ENCODE measurements at regions not wholly inside any gene's neighbourhood (a gene's known extent, or its start where the extent isn't known, plus 50 kb on each side); places are given as distances from the start of the nearest gene placed in this dataset.
"Not testable (repeated sequence)": the region's sequence is repeated elsewhere in the genome, so short reads cannot be mapped to it uniquely, and the experiment has no call there.

DNA sequence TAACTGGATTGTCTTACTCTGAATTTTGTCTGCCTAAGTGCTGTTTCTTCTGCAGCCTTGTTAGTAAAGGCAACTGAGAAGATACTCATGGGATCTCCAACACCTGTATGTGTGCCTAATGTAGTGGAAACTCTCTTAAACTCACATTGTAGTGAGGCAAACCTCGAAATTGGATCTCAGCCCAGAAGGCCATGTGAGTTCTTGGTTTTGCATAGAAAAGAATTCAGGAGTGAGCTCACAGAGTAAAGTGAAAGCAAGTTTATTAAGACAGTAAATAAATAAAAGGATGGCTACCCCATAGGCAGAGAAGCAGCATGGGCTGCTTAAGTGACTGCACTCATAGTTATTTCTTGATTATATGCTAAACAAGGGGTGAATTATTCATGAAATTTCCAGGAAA lies 1344.7 kb downstream of the NCAM2 start:
- DNase-seq (ENCODE audit: low spot score) (no peak), ATAC-seq (no peak)
- intact Hi-C loops (cut with DNase I) = no loop called here

DNA sequence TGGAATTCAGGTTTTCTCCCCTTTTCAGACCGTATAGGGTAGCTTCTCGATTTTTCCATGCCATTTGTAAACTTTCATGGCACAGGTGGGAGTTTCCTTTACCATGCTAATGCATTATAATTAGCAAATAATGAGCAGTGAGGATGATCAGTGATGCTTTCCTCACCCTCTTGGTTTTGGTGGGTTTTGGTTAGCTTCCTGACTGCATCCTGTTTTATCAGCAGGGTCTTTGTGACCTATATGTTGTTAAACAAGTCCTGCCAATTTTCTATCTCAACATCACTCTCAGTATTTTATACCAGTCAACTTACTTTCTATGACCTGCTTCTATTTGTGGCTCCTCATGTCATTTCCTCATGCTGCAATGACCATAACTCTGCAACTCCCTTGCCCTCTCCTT lies 1345.1 kb downstream of the NCAM2 start:
- no peak for ATAC-seq
- intact Hi-C loops (cut with DNase I) = no loop called here
- no peak for DNase-seq (ENCODE audit: low spot score)

DNA sequence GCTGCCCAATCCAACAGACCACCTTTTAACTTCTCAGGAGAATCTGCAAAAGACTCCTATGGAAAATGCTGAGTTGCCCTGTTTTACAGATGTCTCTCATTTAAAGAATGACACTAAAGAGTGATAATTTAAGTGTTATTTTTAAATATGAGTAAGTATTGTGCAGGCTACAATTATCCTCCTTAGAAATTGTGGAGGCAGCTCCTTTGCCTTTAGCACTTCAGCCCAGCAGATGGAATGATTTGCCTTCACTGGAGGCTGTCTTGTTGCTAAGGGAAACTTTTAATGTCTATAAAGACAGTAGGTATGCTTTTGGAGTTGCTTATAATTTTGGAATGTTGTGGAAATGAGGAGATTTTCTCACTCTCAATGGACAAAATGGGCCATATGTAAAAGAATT lies 1345.5 kb downstream of the NCAM2 start:
- DNase-seq (ENCODE audit: low spot score) = no peak
- ATAC-seq = no peak
- intact Hi-C loops (cut with DNase I) = no loop called here

DNA sequence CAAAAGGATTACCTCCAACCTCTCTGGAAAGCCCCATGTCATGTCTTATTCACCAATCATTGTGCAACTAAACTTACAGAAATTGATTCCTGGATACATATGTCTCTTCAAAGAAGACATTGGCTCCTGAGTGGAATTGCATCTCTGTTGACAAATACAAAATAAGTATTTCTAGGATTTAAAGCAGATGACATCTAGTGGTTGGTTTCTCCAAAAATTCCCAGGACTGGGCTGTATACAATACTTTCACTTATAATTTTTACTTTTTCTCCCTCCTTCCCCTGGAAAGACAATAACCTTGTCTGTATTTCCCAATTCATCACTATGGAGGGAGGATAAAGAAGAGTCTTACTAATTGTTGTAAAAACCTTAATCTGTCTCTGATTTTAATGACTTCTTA lies 1347.4 kb downstream of the NCAM2 start:
- ATAC-seq = no peak
- DNase-seq (ENCODE audit: low spot score) = no peak
- intact Hi-C loops (cut with DNase I) = no loop called here

DNA sequence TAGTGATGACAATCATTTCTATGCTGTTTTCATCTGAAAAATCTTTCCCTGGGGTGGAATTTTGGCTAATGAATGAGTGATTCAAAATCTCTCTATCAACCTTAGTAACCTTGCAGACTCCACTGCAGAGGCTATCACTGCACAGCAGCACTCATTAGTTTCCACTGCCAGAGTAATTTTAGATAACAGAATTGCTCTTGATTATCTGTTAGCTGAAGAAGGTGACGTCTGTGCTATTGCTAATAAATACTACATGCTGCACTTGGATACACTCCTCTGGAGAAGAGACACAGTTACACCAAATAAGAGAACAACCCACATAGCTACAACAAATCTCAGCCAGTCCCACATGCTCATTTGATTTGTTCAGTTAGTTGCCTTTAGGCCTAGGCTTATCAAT lies 1348.4 kb downstream of the NCAM2 start:
- ATAC-seq (no peak), DNase-seq (ENCODE audit: low spot score) (no peak)
- intact Hi-C loops (cut with DNase I) = no loop called here

DNA sequence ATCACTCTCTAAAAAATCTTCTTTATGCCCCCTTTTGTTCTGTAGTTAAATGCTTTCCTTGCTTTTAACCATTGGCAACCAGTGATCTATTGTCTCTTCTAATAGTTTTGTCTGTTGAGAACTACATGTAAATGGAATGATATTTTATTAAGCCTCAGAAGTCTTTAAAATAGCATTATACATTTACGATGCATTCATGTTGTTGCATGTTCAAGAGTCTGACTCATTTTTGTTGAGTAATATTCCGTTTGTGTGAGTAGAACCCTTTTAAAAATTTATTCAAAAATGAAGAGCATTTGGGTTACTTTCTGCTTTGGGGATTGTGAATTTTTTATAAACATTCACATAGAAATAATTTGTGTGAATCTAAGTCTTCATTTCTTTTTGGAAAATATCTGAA lies 1352.9 kb downstream of the NCAM2 start:
- ATAC-seq (no peak), DNase-seq (ENCODE audit: low spot score) (no peak)
- intact Hi-C loops (cut with DNase I) = no loop called here

DNA sequence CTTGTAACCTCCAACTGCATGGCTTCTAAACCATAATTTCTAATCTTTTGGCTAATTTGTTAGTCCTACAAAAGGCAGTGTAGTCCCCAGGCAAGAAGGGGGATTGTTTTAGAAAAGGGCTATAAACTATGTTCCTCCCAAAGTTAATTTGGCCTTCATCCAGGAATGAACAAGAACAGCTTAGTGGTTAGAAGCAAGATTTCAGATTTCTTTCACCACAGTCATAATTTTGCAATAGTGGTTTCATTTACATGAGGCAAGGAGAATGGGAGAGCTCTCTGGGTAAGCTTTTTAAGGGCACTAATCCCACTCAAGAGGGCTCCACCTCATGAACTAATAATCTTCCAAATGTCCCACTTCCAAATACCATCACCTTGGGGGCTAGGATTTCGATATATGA lies 1353.9 kb downstream of the NCAM2 start:
- DNase-seq (ENCODE audit: low spot score) = no peak
- intact Hi-C loops (cut with DNase I) = no loop called here
- no peak for ATAC-seq

DNA sequence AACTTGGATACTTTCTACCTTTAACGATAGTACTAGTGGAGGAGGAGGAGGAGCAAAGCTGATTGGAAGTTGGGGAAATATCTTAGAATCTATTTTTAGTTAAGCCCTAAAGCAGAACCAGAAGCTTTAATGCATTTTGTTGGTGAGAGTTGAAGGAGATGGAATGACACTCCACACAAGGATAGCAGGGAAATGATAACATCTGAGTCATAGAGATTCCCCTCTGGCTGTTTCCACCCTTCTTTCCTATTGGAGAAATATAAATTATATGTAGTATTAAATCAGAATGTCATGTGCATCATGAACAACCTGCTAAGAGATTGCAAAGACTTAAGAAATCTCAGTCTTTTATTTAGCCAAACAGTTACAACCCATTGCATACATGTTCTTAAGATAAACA lies 1357.7 kb downstream of the NCAM2 start:
- intact Hi-C loops (cut with DNase I) = no loop called here
- DNase-seq (ENCODE audit: low spot score) = no peak
- ATAC-seq = no peak

DNA sequence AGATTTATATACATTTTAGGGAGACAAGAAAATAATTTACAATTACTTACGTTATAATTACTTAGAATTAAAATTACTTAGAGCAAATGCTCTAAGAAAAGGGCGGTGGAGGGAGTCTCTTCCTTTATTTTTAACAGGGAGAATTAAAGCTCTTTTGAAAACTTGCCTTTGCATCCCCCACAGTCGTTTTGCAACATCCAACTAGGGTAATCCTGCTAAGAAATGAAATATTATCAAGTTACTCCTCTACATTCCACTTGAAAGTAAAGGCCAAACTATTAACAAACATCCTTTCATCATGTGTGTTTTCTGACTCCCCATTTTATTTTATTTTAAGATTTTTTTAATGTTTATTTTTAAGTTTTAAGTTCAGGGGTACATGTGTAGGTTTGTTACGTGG lies 1358.5 kb downstream of the NCAM2 start:
- ATAC-seq (no peak), DNase-seq (ENCODE audit: low spot score) (no peak)
- intact Hi-C loops (cut with DNase I) = no loop called here

DNA sequence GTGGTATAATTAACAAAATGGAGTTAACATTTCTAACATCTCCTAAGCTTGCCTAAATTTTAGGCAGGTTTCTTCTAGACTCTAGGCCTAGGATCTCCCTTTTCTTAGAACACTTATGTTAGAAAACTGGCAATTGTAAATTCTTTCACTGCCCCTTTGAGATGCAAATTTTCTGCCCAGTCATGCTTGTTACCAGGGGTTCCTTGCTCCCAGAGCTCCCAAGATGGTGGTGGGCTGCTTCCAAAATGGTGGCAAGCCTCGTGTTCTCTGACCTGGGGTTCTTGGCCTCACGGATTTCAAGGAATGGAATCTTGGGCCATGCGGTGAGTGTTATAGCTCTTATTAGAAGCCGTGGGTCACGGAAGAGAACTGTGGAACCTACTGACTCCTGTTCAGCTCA lies 1361.4 kb downstream of the NCAM2 start:
- intact Hi-C loops (cut with DNase I); ATAC-seq: not testable (repeated sequence)

DNA sequence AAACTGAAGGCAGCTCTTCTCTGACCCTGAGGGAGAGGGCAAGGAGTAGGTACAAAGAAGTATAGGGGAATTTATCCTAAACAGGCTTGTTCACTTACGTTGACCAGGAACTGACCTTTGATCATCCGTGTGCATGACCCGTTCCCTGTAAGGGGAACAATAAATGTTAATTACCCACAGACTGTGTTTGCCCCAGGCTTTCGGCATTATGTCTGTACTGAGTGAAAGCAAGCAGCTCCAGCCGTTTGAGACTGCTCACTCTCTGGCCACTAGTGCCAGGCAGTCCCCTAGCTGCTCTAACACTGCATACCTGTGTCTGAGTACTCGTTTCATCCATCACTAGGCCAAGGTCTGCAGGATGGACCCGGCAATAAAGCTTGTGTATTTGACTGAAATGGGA lies 1365.3 kb downstream of the NCAM2 start:
- ATAC-seq (no peak), DNase-seq (ENCODE audit: low spot score) (no peak)
- intact Hi-C loops (cut with DNase I) = no loop called here

More for the DNA sequence above, 1361.4 kb downstream of the NCAM2 start:
- not testable (repeated sequence) for DNase-seq (ENCODE audit: low spot score)

DNA sequence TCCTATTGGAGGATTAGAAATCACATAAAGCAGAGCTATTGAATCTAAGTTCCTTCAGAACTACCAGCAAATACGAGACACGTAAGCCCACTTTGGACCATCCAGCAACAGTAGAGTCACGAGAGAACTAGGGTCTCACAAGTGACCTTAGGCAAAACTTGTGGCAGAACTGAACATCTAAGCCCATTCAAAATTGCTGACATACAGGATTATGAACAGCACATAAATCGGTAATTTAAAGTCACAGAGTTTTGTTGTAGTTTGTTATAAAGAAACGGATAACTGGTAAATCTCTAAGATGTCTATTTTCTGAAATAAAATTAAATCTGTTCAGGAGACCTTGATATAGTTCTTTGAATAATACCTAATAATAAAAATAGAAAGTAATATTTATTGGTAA lies 1366.0 kb downstream of the NCAM2 start:
- DNase-seq (ENCODE audit: low spot score) = no peak
- ATAC-seq = no peak
- intact Hi-C loops (cut with DNase I) = no loop called here

DNA sequence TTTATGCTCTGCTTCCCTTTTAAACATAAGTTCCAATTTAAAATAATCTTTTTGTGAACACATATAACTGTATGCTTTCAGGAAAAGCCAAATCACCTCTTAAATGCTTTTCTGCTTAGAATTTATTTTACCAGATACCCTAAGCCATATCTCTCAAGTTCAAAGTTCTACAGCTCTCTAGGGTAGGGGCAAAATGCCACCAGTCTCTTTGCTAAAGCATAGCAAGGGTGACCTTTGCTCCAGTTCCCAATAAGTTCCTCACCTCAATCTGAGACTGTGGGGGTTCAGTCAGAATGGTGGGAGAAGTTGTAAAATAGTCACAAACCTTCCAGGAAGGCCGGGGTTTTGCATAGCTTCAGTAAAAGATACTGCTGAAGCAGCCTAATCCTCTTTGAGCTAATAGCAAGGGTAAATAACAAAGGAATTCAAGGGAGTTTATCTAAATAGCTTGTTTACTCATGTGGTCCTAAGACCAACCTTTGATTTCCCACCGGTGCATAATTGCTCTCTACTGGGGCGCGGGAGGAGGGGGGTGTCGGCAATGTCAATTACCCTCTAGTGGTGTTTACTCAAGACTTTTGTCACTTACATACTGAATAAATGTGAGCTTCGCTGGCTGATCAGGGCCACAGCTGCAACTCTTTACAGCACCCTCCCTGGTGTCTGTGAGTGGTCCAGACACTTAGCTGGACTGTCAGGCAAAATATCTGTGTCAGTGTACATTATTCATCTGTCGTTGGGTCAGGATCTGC lies 1376.2 kb downstream of the NCAM2 start:
- DNase-seq (ENCODE audit: low spot score) = no peak
- intact Hi-C loops (cut with DNase I) = no loop called here
- ATAC-seq = no peak

DNA sequence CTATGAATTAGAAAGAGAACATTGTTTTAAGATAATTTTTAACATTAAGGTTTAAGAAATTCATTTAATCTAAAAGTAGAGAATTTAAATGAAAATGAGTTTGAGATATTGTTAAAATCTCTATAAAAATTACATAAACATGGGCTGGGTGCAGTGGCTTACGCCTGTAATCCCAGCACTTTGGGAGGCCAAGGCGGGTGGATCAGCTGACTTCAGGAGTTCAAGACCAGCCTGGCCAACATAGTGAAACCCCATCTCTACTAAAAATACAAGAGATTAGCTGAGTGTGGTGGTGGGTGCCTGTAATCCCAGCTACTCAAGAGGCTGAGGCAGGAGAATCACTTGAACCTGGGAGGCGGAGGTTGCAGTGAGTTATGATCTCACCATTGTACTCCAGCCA lies 1379.6 kb downstream of the NCAM2 start:
- intact Hi-C loops (cut with DNase I); DNase-seq (ENCODE audit: low spot score); ATAC-seq: not testable (repeated sequence)

DNA sequence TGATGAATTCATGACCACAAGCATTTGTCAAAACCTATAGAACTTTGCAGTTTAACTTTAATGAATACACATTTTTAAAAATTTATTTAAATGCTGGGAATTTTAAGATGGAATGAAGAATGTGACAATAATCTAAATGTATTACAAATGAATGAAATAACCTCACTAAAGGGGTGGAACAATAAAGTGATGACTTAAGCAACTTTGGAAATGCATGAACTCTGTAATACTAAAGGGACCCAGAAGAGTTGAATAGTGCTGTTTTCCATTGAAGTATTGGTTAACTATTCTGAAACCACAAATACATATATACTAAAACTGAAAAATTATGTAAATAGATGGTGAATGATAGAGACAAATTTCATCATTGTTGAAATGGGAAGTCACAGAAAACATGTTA lies 1395.1 kb downstream of the NCAM2 start:
- intact Hi-C loops (cut with DNase I) = no loop called here
- DNase-seq (ENCODE audit: low spot score) (no peak), ATAC-seq (no peak)

DNA sequence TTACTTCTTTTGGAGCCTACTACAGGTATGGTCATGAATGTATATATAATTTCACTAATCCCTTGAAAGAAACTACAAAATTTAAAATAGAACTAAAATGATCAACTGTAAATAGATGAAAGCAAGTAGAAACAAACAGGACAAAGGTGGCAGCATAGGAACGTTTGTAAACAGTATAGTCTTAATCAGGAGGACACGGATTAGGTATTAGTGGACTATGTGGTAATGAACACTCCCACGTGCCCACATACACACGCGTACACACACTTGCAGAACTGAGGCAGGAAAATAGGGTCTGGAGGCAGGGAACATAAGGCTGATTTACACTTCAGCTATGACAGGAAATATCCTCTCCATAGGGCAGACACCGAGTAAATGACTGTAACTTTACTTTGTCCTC lies 1397.8 kb downstream of the NCAM2 start:
- no peak for DNase-seq (ENCODE audit: low spot score)
- ATAC-seq = no peak
- intact Hi-C loops (cut with DNase I) = no loop called here

DNA sequence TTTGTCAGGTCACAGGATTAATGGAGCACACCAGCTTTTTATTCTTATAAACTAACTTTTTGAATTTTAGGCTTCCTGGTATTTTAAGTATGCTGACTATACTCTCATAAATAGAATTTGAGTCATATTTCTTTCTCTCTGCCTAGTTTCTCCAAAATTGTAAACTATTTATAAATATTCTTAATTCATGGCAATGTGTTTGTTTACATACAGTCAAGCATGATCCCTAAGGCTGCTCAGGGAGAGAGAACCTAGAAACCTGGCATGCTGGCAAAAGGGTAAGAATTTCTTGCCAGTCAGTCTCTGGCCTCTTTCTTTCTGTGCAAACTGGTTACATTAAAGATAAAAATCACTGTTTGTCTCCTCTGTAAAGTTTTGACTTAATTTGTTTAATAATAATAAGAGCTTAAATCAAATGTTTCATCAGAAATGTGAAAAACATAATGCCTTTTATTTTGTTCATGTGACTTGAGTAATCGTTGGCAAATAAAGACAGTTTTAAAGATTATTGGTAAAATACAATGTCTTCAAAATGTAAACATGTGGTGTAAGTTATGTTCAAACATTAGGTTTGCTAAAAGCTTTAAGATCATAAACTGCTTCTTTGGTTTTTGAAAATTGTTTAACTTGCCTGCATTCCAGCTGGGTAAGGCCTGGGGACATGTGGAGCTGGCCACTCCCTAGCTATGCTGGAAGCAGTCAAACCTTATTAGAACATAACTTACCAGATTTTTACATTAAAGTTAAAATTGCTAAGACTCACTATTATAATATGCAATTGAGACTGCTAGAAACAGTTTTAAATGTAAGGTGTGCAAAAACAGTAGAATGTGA lies 1401.7 kb downstream of the NCAM2 start:
- intact Hi-C loops (cut with DNase I) = no loop called here
- ATAC-seq = no peak
- DNase-seq (ENCODE audit: low spot score) = no peak

DNA sequence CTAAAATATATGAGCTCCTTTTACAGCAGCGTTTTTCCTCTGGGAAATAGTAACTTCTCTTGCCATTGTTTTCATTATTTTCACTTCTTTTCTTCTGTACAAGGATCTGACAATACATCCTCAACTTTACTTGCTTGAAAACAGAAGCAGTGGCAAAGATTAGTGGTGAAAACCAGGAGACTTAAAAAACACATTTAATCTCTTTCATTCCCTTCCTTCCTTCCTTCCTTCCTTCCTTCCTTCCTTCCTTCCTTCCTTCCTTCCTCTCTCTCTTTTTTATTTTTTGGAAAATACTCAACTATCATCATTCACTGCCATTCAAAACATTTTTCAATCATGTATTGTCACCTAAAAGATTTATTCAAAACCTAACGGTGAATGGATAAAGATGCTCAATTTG lies 1411.4 kb downstream of the NCAM2 start:
- ATAC-seq = no peak
- DNase-seq (ENCODE audit: low spot score) = no peak
- intact Hi-C loops (cut with DNase I) = no loop called here

DNA sequence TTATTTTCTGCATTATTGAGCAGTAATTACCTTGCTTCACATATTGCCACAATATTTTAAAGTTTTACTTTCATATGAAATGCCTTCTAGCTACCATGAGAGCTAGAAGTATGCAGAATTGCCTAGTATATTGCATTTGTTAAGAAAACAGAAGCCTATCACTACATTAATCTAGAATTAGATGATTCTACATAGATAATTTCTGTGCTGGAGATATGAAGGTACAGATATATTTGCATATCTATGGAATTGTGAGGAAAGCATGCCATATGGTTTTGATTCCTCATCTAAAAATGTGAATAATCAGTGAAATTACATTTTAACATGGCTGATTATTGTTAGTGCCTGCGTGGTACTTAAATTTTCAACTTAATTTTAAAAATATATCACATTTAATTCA lies 1418.3 kb downstream of the NCAM2 start:
- no peak for ATAC-seq
- DNase-seq (ENCODE audit: low spot score) = no peak
- intact Hi-C loops (cut with DNase I) = no loop called here

DNA sequence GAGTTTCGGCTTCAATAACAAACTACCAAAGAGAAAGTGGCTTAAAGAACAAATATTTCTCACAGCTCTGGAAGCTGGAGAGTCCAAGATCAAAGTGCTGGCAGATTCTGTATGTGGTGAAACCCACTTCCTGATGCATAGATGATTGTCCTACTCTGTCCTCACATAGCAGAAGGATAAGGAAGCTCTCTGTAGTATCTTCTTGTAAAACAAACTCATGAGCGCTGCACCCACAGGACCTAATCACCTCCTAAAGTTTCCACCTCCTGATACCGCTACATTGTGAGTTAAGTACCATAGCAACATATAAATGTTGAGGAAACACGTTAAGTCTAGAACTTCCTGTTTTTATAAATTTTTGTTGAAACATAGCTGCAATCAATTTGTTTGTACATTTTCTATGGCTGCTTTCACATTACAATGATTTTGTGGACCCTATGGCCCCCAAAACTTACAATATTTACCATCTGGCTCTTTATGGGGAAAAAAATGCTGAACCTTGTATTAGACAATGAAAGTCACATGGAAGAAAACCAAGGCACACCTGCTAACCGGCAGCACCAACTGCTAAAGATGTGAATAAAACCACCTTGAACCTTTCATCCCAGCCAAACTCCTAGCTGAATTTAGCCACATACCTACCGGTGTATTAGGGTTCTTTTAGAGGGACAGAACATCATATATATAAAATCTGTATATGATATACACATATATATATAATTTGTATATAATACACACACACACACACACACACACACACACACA lies 1423.4 kb downstream of the NCAM2 start:
- intact Hi-C loops (cut with DNase I) = no loop called here
- no peak for DNase-seq (ENCODE audit: low spot score)
- no peak for ATAC-seq
